H1 (cell line): ENCODE measurements at regions not wholly inside any gene's neighbourhood (a gene's known extent, or its start where the extent isn't known, plus 50 kb on each side); places are given as distances from the start of the nearest gene placed in this dataset.
A peak's percentile ranks its signal among the peaks of the same experiment; 100 is the strongest.

Experiments used
- CTCF ChIA-PET: fragments of 300-600 bp; sonication (Branson Sonifier 250); formaldehyde crosslinking; loops from one replicate; lab custom pipeline; 2021; ENCODE audit not compliant: partially characterized antibody; lab: Charles Lee
- POLR2A ChIA-PET: fragments of 300-600 bp; sonication (Branson Sonifier 250); formaldehyde crosslinking; loops from one replicate; lab custom pipeline; 2021; ENCODE audit warnings: inconsistent platforms; ENCODE audit not compliant: partially characterized antibody; lab: Charles Lee
- DNase-seq, 2 experiments: peaks; one replicate each; pipeline versions ENCODE4 v3.0.0 to v3.0.0-alpha.2; 2010 to 2022; ENCODE audit warnings: low spot score in 2 of 2, low read depth in 1 of 2, mixed read lengths in 1 of 2
- FAIRE-seq: peaks from 2 replicates; lab custom pipeline; 2011; peaks lifted over from hg19 to GRCh38; lab: Jason Lieb, UNC
- H2AFZ ChIP-seq: 2 replicates; pipeline ENCODE4 v1.8.1; 2012; ENCODE audit warnings: low read length, inconsistent platforms
- H2AK5ac ChIP-seq: 2 replicates; pipeline ENCODE4 v1.6.1; 2013; ENCODE audit warnings: low read depth, low read length
- H2BK120ac ChIP-seq: replicated peaks from 2 replicates; pipeline ENCODE3; 2013; ENCODE audit warnings: low read depth, low read length, inconsistent platforms
- H2BK12ac ChIP-seq: 2 replicates; pipeline ENCODE4 v1.6.1; 2013; ENCODE audit warnings: low read depth, low read length
- H2BK15ac ChIP-seq: 2 replicates; pipeline ENCODE4 v1.6.1; 2013; ENCODE audit warnings: low read length
- H2BK20ac ChIP-seq: 2 replicates; pipeline ENCODE4 v1.6.1; 2013; ENCODE audit warnings: low read length
- H2BK5ac ChIP-seq: 2 replicates; pipeline ENCODE4 v1.6.1; 2013; ENCODE audit warnings: low read depth, low read length
- H3K14ac ChIP-seq: 2 replicates; pipeline ENCODE4 v1.6.1; 2013; ENCODE audit warnings: inconsistent platforms; ENCODE audit not compliant: insufficient read length
- H3K18ac ChIP-seq: 2 replicates; pipeline ENCODE4 v1.6.1; 2013; ENCODE audit warnings: low read length; ENCODE audit errors: extremely low read depth
- H3K23ac ChIP-seq: 2 replicates; pipeline ENCODE4 v1.6.1; 2013; ENCODE audit warnings: inconsistent platforms; ENCODE audit not compliant: insufficient read length
- H3K23me2 ChIP-seq: 2 replicates; pipeline ENCODE4 v1.6.1; 2013; ENCODE audit warnings: low read depth, low read length
- H3K27ac ChIP-seq: 2 replicates; pipeline ENCODE4 v1.6.1; 2011; ENCODE audit warnings: low read depth, low read length, inconsistent platforms
- H3K27me3 ChIP-seq, 4 experiments: replicated peaks in 1 of 4; 1 replicate in 1 of 4; 2 replicates in 3 of 4; pipeline versions ENCODE4 v1.6.1 to v1.8.1; 2011 to 2013; ENCODE audit warnings: low read length in 3 of 4, mild to moderate bottlenecking in 3 of 4, inconsistent platforms in 2 of 4, mixed read lengths in 2 of 4, moderate library complexity in 1 of 4; ENCODE audit not compliant: control insufficient read depth in 3 of 4, insufficient read depth in 3 of 4; ENCODE audit errors: extremely low read depth in 1 of 4
- H3K36me3 ChIP-seq, 4 experiments: 2 replicates each; pipeline versions ENCODE4 v1.6.1 to v1.8.1; 2011 to 2013; ENCODE audit warnings: mild to moderate bottlenecking in 4 of 4, low read length in 3 of 4, moderate library complexity in 2 of 4, control low read depth in 1 of 4, inconsistent platforms in 1 of 4; ENCODE audit not compliant: insufficient read depth in 4 of 4, control insufficient read depth in 2 of 4
- H3K4ac ChIP-seq: replicated peaks from 2 replicates; pipeline ENCODE3; 2013; ENCODE audit warnings: low read length, low read depth, mixed read lengths, inconsistent platforms; ENCODE audit not compliant: insufficient read length
- H3K4me1 ChIP-seq, 4 experiments: replicated peaks in 1 of 4; 1 replicate in 1 of 4; 2 replicates in 3 of 4; pipeline versions ENCODE4 v1.6.1 to v1.8.1; 2011 to 2013; ENCODE audit warnings: low read length in 3 of 4, inconsistent platforms in 2 of 4, mixed read lengths in 1 of 4; ENCODE audit not compliant: insufficient read depth in 4 of 4, control insufficient read depth in 3 of 4
- H3K4me2 ChIP-seq, 2 experiments: 2 replicates each; pipeline versions ENCODE4 v1.6.1 to v1.8.1; 2011 to 2013; ENCODE audit warnings: low read depth in 2 of 2, low read length in 2 of 2, control low read depth in 1 of 2, inconsistent platforms in 1 of 2, mild to moderate bottlenecking in 1 of 2; ENCODE audit not compliant: insufficient read depth in 1 of 2
- H3K4me3 ChIP-seq, 4 experiments: fragments of 200-600, 300-600 bp in 1 of 4; sonication (generic), shearing (Covaris generic), sonication (Bioruptor Twin) in 1 of 4; 2 replicates each; pipeline versions ENCODE4 v1.5.1 to v1.8.1; 2011 to 2016; ENCODE audit warnings: low read length in 4 of 4, low read depth in 3 of 4, control low read depth in 2 of 4, inconsistent platforms in 2 of 4, mild to moderate bottlenecking in 2 of 4, mixed read lengths in 1 of 4, moderate library complexity in 1 of 4; ENCODE audit not compliant: insufficient read depth in 2 of 4; ENCODE audit errors: extremely low read depth in 1 of 4
- H3K56ac ChIP-seq: replicated peaks from 2 replicates; pipeline ENCODE3; 2013; ENCODE audit warnings: low read depth, mild to moderate bottlenecking, mixed read lengths, low read length, inconsistent platforms; ENCODE audit not compliant: insufficient read length
- H3K79me1 ChIP-seq: 2 replicates; pipeline ENCODE4 v1.6.1; 2013; ENCODE audit warnings: low read depth, low read length, control low read depth
- H3K79me2 ChIP-seq, 2 experiments: 2 replicates each; pipeline versions ENCODE4 v1.6.1 to v1.8.1; 2012 to 2013; ENCODE audit warnings: low read length in 2 of 2, mild to moderate bottlenecking in 2 of 2, inconsistent platforms in 1 of 2; ENCODE audit not compliant: insufficient read depth in 2 of 2, control insufficient read depth in 1 of 2
- H3K9ac ChIP-seq, 4 experiments: replicated peaks in 1 of 4; 1 replicate in 1 of 4; 2 replicates in 3 of 4; pipeline versions ENCODE4 v1.6.1 to v1.8.1; 2011 to 2013; ENCODE audit warnings: low read depth in 3 of 4, low read length in 3 of 4, control low read depth in 2 of 4, mild to moderate bottlenecking in 2 of 4, moderate library complexity in 2 of 4, inconsistent platforms in 1 of 4; ENCODE audit errors: extremely low read depth in 1 of 4
- H3K9me3 ChIP-seq, 2 experiments: 2 replicates each; pipeline versions ENCODE4 v1.6.1 to v1.8.1; 2012 to 2013; ENCODE audit warnings: mild to moderate bottlenecking in 2 of 2, moderate library complexity in 2 of 2, control low read depth in 1 of 2, inconsistent platforms in 1 of 2, low read depth in 1 of 2, low read length in 1 of 2, mixed read lengths in 1 of 2; ENCODE audit not compliant: insufficient read depth in 2 of 2
- H4K20me1 ChIP-seq, 2 experiments: replicated peaks in 1 of 2; 2 replicates each; pipeline versions ENCODE3 to v1.8.1; 2011 to 2013; ENCODE audit warnings: inconsistent platforms in 2 of 2, low read length in 2 of 2, mild to moderate bottlenecking in 1 of 2; ENCODE audit not compliant: insufficient read depth in 2 of 2, control insufficient read depth in 1 of 2
- H4K5ac ChIP-seq: 2 replicates; pipeline ENCODE4 v1.6.1; 2013; ENCODE audit warnings: low read length, low read depth, mixed read lengths, inconsistent platforms; ENCODE audit not compliant: insufficient read length
- H4K8ac ChIP-seq: 2 replicates; pipeline ENCODE4 v1.8.0; 2013; ENCODE audit warnings: mild to moderate bottlenecking, moderate library complexity, low read length, inconsistent platforms; ENCODE audit not compliant: insufficient read depth; ENCODE audit errors: extremely low read depth
- H4K91ac ChIP-seq: replicated peaks from 2 replicates; pipeline ENCODE3; 2013; ENCODE audit warnings: low read length, mixed read lengths, inconsistent platforms; ENCODE audit not compliant: insufficient read length
- KDM4A ChIP-seq: IDR thresholded peaks from one replicate; pipeline ENCODE4 v1.7.1; 2012; ENCODE audit warnings: low read depth, mild to moderate bottlenecking, moderate library complexity, low read length, inconsistent platforms; ENCODE audit not compliant: severe bottlenecking
- USF2 ChIP-seq: IDR thresholded peaks from 2 replicates; pipeline ENCODE4 v1.6.1; 2011; ENCODE audit warnings: low read length, improper control_type of control experiment

- Histone ChIP-seq H3K9ac (no peak overlapping the region), H2BK5ac (no peak overlapping the region), H3K14ac (no peak overlapping the region), H2BK15ac (no peak overlapping the region), H4K8ac (no peak overlapping the region), H2BK12ac (no peak overlapping the region), H3K9me3 (peaks cover 5 to 9% of the 10 kb centered on the region in 2 experiments; a peak in 3 of 4 replicates), H3K4ac (no peak overlapping the region), H3K23ac (no peak overlapping the region), H3K27me3 (no peaks in the 10 kb centered on the region; a peak in 1 of 7 replicates), H3K27ac (no peak overlapping the region), H2BK120ac (no peak overlapping the region), H4K20me1 (peaks cover 0 to 1% of the 10 kb centered on the region in 2 experiments), H3K4me3 (no peak overlapping the region), H2AFZ (no peak overlapping the region), H3K23me2 (no peaks in the 10 kb centered on the region), H3K4me2 (no peak overlapping the region), H3K18ac (no peak overlapping the region), H3K79me2 (no peaks in the 10 kb centered on the region), H4K5ac (no peak overlapping the region), H4K91ac (no peak overlapping the region), H3K79me1 (no peaks in the 10 kb centered on the region), H3K36me3 (no peaks in the 10 kb centered on the region; a peak in 1 of 8 replicates), H3K4me1 (no peaks in the 10 kb centered on the region; a peak in 1 of 7 replicates), H3K56ac (no peak overlapping the region), H2BK20ac (no peak overlapping the region), H2AK5ac (no peak overlapping the region)
- FAIRE-seq (no peak), DNase-seq (no peak)
- ChIA-PET POLR2A (interaction anchor here (0.6 kb wide), 1 partner anchor 530 kb away, joined by 4 read pairs; no protein-coding TSS in a partner anchor), CTCF (interaction anchor here (1.0 to 3.6 kb wide), 4 partner anchors 9 to 33 kb away, joined by 3 to 20 read pairs (median 4); no protein-coding TSS in a partner anchor)
- TF ChIP-seq USF2 (0 out of 2 replicates have a peak, but pooled peaks have one; percentile 31), KDM4A (no peak)
Measured at GRCh38 chr7:131882321-131882720, 325.9 kb upstream of the PODXL start.
